Gastroesophageal sphincter (tissue), 3 donors: ENCODE measurements at regions not wholly inside any gene's neighbourhood (a gene's known extent, or its start where the extent isn't known, plus 50 kb on each side); places are given as distances from the start of the nearest gene placed in this dataset.

Experiments used
- POLR2A ChIP-seq, 2 donors: fragments of 450-650 bp; IDR thresholded peaks; one replicate each; pipeline ENCODE4 v1.6.1; 2017; ENCODE audit warnings: antibody characterized with exemption in 2 of 2, mild to moderate bottlenecking in 2 of 2, moderate library complexity in 1 of 2
- POLR2AphosphoS5 ChIP-seq: sonication (generic); formaldehyde crosslinking; IDR thresholded peaks from one replicate; pipeline ENCODE4 v1.6.1; 2017; ENCODE audit warnings: antibody characterized with exemption
- TF ChIP-seq, protein P1 (sequence below), 4 experiments: fragments of 200-600 bp in 2 of 4; fragments of 450-650 bp in 2 of 4; sonication (generic) in 1 of 4; IDR thresholded peaks; one replicate each; pipeline ENCODE4 v1.5.1; 2017 to 2019; ENCODE audit warnings: antibody characterized with exemption in 4 of 4, mild to moderate bottlenecking in 2 of 4, moderate library complexity in 2 of 4

- TF ChIP-seq, protein P1, sequence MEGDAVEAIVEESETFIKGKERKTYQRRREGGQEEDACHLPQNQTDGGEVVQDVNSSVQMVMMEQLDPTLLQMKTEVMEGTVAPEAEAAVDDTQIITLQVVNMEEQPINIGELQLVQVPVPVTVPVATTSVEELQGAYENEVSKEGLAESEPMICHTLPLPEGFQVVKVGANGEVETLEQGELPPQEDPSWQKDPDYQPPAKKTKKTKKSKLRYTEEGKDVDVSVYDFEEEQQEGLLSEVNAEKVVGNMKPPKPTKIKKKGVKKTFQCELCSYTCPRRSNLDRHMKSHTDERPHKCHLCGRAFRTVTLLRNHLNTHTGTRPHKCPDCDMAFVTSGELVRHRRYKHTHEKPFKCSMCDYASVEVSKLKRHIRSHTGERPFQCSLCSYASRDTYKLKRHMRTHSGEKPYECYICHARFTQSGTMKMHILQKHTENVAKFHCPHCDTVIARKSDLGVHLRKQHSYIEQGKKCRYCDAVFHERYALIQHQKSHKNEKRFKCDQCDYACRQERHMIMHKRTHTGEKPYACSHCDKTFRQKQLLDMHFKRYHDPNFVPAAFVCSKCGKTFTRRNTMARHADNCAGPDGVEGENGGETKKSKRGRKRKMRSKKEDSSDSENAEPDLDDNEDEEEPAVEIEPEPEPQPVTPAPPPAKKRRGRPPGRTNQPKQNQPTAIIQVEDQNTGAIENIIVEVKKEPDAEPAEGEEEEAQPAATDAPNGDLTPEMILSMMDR (IDR thresholded peaks at IDR 0.05) = no peak
- TF ChIP-seq POLR2A (IDR thresholded peaks at IDR 0.05) = no peak
- no peak for TF ChIP-seq POLR2AphosphoS5
These were observed 150.0 kb upstream of the SPACA1 start for GRCh38 chr6:87897663-87898062.
